Kidney epithelial cell (primary cell): ENCODE measurements at regions not wholly inside any gene's neighbourhood (a gene's known extent, or its start where the extent isn't known, plus 50 kb on each side); places are given as distances from the start of the nearest gene placed in this dataset.

ENCODE experiments used
- DNase-seq: peaks from one replicate; pipeline ENCODE4 v3.0.0-alpha.2; 2010; ENCODE audit warnings: low read depth
- H3K27me3 ChIP-seq: 2 replicates; pipeline ENCODE4 v1.6.0; 2011; ENCODE audit warnings: low read length; ENCODE audit not compliant: control insufficient read depth, insufficient read depth
- H3K36me3 ChIP-seq: 2 replicates; pipeline ENCODE4 v1.5.1; 2011; ENCODE audit warnings: low read length; ENCODE audit not compliant: control insufficient read depth, insufficient read depth
- H3K4me3 ChIP-seq: 2 replicates; pipeline ENCODE4 v1.5.1; 2011; ENCODE audit warnings: low read depth, mild to moderate bottlenecking, control low read depth, low read length
- TF ChIP-seq, protein P1 (sequence below): IDR thresholded peaks from 2 replicates; pipeline ENCODE4 v1.5.1; 2011; ENCODE audit warnings: mild to moderate bottlenecking, moderate library complexity, low read length, control low read depth, inconsistent platforms; ENCODE audit not compliant: insufficient read depth, poor library complexity, severe bottlenecking

DNA sequence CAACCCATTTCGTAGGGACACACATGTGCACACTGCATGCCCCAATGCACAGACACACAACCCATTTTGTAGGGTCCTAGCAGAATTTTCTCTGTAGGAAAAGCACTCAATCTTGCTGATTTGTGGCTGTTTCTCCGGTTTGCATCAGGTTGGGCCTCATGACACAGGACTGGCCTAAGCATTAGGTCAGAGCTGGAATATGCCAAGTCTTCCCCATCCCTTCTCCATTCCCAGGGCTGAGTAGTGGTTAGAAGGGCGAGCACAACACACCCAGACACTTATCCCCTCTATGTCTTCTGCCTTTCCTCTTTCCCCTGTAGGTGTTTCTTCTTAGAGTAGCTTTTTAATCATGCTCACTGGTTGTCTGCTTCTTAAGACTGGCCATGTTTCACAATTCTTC, 295.9 kb downstream of the SOX11 start:
- H3K27me3 ChIP-seq: no peaks in the 10 kb centered on the region
- H3K4me3 ChIP-seq: no peak overlapping the region
- TF ChIP-seq, protein P1, sequence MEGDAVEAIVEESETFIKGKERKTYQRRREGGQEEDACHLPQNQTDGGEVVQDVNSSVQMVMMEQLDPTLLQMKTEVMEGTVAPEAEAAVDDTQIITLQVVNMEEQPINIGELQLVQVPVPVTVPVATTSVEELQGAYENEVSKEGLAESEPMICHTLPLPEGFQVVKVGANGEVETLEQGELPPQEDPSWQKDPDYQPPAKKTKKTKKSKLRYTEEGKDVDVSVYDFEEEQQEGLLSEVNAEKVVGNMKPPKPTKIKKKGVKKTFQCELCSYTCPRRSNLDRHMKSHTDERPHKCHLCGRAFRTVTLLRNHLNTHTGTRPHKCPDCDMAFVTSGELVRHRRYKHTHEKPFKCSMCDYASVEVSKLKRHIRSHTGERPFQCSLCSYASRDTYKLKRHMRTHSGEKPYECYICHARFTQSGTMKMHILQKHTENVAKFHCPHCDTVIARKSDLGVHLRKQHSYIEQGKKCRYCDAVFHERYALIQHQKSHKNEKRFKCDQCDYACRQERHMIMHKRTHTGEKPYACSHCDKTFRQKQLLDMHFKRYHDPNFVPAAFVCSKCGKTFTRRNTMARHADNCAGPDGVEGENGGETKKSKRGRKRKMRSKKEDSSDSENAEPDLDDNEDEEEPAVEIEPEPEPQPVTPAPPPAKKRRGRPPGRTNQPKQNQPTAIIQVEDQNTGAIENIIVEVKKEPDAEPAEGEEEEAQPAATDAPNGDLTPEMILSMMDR: no peak
- DNase-seq: no peak
- no peaks in the 10 kb centered on the region for H3K36me3 ChIP-seq

DNA sequence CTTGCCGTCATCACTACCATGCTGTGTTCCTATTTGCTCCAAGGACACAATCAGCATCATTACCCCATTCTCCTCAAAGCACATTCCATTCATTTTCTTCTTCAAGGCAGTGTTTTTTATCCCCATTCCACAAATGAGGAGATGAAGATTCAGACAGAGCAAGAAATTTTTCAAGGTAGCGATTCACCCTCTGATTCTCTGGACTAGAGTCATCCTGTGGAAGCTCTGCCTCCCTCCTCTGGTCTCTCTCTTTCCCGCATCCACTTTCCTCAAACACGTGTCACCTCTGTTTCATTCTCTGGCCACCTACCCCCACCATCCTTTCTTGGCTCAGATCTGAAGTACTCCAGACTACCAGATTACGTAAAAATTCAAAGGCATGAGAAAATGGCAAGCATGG, 297.9 kb downstream of the SOX11 start:
- Histone ChIP-seq H3K4me3 (no peak overlapping the region), H3K27me3 (no peaks in the 10 kb centered on the region), H3K36me3 (no peaks in the 10 kb centered on the region)
- DNase-seq: no peak
- TF ChIP-seq, protein P1: no peak

DNA sequence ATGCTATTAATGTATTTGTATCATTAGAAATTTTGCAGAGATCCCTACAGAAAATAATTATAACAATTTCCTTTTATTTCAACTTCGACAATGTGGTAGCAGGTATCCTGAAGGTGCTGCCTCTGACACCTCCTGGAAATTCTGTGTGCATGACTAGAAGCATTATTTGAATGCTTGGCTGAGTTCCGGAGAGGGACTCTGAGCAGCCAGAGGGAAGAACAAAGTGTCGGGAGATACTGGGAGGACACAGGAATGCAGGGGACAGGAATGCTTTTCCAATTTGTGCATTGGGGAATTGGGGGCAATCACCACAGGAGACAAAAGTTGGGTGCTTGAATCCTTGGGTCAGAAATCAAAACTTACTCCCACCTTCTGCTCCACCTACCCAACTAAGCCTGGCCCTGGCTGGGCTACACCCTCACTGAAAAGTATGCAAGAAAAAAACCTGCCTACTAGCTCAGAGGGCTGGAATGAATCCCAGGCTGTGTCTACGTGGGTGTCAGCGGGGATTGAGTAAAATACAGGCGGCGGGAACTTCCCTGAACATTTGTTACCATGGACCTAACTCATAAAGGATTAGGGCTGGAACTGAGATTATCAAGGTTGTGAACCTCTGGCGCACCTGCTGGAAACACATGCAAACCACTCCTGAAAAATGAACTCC, 299.3 kb downstream of the SOX11 start:
- Histone ChIP-seq H3K27me3 (no peaks in the 10 kb centered on the region), H3K4me3 (no peak overlapping the region), H3K36me3 (no peaks in the 10 kb centered on the region)
- DNase-seq: no peak
- TF ChIP-seq, protein P1: no peak

DNA sequence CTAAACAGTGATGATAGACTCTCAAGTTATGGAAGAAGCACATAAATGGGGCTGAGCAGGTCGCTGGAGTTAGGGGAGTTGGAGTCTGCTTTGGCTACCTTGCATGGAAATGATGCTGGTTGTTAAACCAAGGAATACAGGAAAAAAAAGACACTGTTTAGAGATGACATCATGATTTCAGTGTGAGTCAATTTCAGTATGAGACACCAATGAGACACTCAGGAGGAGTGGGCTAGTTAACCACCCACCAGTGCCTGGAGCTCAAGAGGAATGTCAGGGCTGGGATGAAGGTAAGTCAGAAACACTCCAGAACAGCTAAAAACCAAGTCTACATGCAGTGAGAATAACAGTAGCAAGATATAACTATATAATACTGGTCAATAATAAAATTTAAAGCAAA, 303.6 kb downstream of the SOX11 start:
- H3K36me3 ChIP-seq: no peaks in the 10 kb centered on the region
- H3K4me3 ChIP-seq: no peak overlapping the region
- no peak for DNase-seq
- TF ChIP-seq, protein P1: no peak
- no peaks in the 10 kb centered on the region for H3K27me3 ChIP-seq

DNA sequence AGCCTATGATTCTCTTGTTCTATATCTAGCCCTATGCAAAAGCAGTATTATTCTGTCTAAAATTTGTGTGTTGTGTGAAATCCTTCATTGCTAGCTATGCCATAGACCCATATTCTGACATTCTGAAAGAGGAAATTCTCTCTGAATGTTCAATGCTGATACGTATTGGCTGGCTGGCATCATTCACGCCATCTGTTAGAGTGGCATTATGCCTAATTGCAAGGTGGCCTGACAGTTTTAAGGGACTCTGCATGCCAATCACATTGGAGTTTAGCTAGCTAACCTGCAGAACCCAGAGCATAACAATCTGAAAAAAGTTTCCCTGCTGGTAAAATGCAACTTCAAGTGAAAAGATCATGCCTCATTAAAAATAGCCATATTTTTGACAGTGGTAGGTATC, 316.0 kb downstream of the SOX11 start:
- DNase-seq: no peak
- H3K36me3 ChIP-seq: no peaks in the 10 kb centered on the region
- no peak overlapping the region for H3K4me3 ChIP-seq
- no peaks in the 10 kb centered on the region for H3K27me3 ChIP-seq
- TF ChIP-seq, protein P1: no peak

DNA sequence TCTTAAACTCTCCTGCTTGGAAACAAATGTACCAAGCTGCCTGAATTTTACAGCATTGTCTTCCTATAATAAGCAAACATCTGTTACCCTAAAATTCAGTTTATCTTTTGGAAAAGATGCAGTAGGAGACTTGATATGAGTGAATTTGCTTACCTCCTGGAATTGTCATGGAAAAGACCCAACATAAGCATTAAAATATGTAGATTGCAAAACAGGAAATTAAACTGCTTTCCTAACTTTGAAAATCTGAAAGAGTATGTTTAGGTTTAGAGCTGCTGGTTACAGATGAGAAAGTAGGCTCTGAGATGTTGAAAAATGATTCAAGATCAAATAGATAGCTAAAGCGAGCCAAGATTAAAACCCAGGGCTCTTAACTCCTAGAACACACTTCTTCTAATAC, 316.5 kb downstream of the SOX11 start:
- DNase-seq: no peak
- TF ChIP-seq, protein P1: no peak
- no peaks in the 10 kb centered on the region for H3K27me3 ChIP-seq

More for the DNA sequence above, 316.5 kb downstream of the SOX11 start:
- Histone ChIP-seq H3K4me3 (no peak overlapping the region), H3K36me3 (no peaks in the 10 kb centered on the region)
